Dermis microvascular lymphatic vessel endothelial cell (primary cell): ENCODE measurements at regions not wholly inside any gene's neighbourhood (a gene's known extent, or its start where the extent isn't known, plus 50 kb on each side); places are given as distances from the start of the nearest gene placed in this dataset.

ENCODE experiments used
- DNase-seq, 2 donors: peaks; one replicate each; pipeline versions ENCODE4 v3.0.0 to v3.0.0-alpha.2; 2010; ENCODE audit warnings: low read depth in 2 of 2

DNA sequence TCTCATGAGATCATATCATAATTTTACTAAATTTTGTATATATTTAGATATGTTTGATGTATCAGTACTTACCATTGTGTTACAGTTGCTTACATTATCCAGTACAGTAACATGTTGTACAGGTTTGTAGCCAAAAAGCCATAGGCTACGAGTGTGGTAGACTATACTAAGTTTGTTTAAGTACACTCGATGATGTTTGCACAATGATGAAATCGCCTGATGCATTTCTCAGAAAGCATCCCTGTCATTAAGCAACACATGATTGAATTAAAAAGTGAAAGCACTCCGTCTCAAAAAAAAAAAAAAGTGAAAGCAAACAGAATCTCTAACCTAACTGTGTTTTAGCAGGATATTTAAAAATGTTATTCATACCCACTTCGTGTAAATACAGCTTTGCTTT lies 104.9 kb upstream of the TFAP2D start:
- DNase-seq: no peak

DNA sequence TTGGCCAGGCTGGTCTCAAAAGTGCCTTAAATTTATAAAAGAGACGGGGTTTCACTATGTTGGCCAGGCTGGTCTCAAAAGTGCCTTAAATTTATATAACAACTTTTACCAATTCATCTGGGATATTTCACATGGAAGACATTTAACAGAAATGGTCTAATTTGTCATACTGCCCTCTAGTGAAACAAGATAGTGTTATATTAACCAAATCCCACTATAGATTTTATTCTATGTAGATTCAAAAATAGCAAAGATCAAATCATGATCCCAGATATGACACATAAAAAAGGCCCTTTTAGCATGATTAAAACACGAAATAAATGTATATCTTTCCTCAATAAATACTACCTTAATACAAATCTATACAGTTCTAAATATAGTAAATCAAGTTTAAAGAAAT lies 102.8 kb upstream of the TFAP2D start:
- DNase-seq: no peak

DNA sequence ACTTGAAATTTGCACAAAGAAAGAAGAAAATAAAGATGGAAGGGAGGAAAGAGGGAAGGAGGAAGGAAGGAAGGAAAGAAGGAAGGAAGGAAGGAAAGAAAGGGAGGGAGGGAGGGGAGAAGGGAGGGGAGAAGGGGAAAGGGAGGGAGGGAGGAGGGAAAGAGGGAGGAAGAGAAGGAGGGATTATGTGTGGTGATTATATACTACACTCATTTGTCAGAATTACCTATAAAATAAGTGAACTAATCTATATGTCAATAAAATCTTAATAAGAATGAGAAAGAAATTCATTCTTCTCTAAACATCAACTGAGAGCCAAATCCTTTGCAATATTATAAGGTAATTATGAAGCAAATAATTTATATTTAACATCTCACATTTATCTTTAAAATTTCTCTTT lies 77.9 kb upstream of the TFAP2D start:
- no peak for DNase-seq

DNA sequence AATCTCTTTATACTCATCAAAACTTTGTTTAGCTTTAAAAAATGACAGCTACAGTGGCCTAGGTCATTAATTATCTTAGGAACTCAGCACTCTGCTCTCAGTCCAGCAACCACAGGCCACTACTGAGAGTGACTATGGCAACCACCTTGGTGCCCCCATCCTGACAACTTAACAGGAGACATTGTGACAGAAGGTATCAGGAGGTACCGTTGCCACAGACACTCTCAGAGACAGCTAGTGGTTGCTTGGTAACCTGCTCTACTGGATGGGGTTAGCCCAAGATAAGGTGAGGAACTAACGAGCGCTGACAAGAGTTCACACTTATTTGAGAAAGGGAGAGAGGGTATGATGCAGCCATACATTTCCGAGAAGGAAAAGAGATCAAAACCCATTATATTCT lies 76.1 kb upstream of the TFAP2D start:
- no peak for DNase-seq

DNA sequence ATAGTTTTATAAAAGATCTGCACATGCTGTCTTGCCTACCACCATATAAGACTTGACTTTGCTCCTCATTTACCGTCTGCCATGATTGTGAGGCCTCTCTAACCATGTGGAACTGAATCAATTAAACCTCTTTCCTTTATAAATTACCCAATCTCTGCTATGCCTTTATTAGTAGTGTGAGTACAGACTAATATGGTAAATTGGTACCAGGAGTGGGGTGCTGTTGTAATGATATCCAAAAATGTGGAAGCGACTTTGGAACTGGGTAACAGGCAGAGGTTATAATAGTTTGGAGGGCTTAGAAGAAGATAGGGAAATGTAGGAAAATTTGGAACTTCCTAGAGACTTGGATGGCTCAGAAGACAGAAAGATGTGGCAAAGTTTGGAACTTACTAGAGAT lies 64.2 kb upstream of the TFAP2D start:
- no peak for DNase-seq

DNA sequence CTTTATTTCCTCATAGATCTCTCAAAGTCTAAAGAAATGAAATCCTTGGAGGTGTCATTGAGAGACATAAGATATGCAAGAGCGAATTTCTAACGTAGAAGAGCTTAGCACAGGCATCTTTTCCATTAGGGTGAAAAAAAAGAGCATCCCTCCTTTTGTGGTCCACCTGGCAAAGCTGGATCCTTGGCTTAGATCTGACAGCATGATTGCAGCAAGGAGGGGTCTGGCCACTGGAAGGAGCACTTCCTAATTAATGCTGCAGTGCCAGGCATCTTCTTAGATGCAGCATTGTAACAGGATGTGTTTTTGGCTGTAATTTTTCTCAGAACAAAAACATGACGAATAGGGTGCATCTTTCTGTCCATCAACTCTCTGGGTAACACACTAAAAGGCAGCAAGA lies 60.1 kb upstream of the TFAP2D start:
- DNase-seq: no peak

DNA sequence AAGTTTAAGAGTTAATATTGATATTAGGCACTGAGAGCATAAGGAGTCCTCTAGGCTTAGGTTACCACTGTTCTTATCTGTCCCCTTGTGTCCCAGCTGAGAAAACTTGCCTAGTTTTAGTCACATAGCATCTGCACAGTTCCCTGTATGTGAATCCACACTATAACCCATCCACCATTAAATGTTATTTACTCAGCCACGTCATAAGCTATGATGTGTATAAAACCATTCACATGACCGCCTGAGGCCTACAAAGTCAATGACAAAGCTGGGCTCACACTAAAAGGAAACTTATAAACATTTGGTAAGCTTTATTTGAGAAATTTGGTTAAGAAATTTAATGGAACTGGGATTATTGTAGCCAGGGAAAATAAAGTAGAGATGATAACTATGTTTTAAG lies 59.2 kb upstream of the TFAP2D start:
- no peak for DNase-seq

DNA sequence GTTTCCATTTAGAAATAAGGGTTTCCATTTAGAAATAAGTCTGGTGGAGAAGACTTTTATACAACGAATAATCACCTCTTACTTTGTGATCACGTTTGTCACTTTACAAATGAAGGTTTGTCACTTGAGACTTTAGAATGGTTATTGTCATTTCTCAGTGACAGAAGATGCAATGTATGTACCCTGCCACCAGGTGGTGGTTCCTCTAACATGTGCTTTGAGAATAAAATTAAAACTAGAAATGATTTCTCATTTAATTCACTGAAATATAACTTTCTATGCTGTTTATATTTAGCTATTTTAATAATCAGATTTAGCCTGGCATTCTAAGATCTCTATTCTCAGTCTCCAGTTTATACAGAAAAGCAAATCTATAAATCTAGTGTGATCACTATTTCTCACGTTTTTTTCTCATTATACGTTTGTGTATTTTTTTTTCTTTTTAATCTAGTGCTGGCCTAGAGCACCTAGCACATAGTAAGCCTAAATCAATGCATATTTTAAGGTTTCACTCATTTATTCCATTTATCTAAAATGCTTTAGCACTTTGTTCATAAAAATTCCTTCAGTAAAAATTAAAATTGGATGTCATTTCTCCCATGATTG lies 57.4 kb upstream of the TFAP2D start:
- DNase-seq: peak; percentile 1 to 43

DNA sequence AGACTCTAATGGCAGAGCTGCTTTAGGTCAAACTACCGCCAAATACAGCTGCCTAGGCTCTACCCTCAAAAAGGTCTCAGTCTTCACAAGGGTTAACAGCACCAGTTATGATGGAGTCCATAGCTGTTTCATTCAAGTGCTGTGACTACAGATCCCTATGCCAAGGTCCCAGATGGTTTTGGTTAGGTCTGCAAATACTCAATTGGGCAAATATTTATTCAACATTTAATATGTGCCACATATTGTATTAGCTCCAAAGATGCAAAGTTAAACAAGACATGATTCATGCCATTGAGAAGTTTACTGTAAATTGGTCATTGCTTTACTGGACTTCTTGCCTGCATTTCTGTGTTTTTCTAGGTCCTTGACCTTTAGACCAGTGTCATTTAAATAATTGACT lies 55.8 kb upstream of the TFAP2D start:
- no peak for DNase-seq

DNA sequence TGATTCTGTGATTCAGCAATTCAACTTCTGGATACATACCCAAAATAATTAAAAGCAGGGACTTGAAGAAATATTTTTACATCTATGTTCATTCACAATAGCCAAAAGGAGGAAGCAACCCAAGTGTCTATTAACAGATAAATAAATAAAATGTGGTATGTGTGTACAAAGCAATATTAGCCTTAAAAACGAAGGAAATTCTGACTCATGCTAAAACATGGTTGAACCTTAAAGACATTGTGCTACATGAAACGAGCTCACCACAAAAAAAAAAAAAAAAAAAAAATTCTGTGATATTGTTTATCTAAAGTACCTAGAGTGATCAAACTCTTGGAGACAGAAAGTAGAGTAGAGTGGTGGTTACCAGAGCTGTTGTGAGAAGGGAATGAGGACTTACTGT lies 54.8 kb upstream of the TFAP2D start:
- DNase-seq: peak in 1 of 2 donors; percentile 31

DNA sequence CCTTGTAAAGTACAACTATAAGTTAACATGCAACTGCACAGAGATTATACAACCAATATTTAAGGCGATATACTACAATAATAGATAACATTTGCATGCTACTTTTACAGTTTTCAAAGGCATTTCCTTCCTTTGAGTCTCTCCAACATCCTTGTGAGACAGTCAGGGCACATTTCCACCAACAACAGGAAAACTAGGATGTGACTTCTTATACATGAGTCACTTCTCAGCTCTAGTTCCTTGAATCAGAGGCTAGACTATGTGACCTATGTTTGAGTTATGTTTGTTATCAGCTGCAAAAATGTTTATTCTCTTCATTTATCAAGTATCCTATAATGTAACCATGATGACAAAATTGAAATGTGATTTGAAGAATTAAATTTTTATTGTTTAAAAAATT lies 51.7 kb upstream of the TFAP2D start:
- peak in 1 of 2 donors; percentile 84 for DNase-seq
